NT2/D1 (cell line): ENCODE measurements at regions not wholly inside any gene's neighbourhood (a gene's known extent, or its start where the extent isn't known, plus 50 kb on each side); places are given as distances from the start of the nearest gene placed in this dataset.

ENCODE experiments used
- SUZ12 ChIP-seq: IDR thresholded peaks from 2 replicates; pipeline ENCODE4 v1.6.1; 2011; ENCODE audit not compliant: insufficient read length, insufficient read depth; ENCODE audit errors: extremely low read depth
- YY1 ChIP-seq: IDR thresholded peaks from 2 replicates; pipeline ENCODE4 v1.6.1; 2011; ENCODE audit not compliant: insufficient read length, insufficient read depth
- ZNF274 ChIP-seq: IDR thresholded peaks from 2 replicates; pipeline ENCODE4 v1.6.1; 2011; ENCODE audit warnings: mild to moderate bottlenecking, low read depth, low read length

- no peak for TF ChIP-seq YY1
- TF ChIP-seq ZNF274, result no peak
- TF ChIP-seq SUZ12, result no peak
These were observed 106.0 kb downstream of the ASMT start for GRCh38 chrX:1720836-1721235.
